ENCODE measurements at regions not wholly inside any gene's neighbourhood (a gene's known extent, or its start where the extent isn't known, plus 50 kb on each side); places are given as distances from the start of the nearest gene placed in this dataset.

GRCh38 chr11:115741376-115742107, 237.3 kb upstream of the CADM1 start:
- TF ChIP-seq ISL1 (CRISPR knock-in tag; IDR thresholded peaks at IDR 0.05), result no peak
- no peak for TF ChIP-seq POU6F1 (CRISPR knock-in tag; IDR thresholded peaks at IDR 0.05; ENCODE audit: borderline replicate concordance, low read depth)
- TF ChIP-seq ZNF8 (CRISPR knock-in tag; IDR thresholded peaks at IDR 0.05), result no peak
- no peak for TF ChIP-seq PPARA (CRISPR knock-in tag; IDR thresholded peaks at IDR 0.05; ENCODE audit: borderline replicate concordance)
- no peak for TF ChIP-seq ESRRG (CRISPR knock-in tag; IDR thresholded peaks at IDR 0.05)
- ATAC-seq, result no peak

- ATAC-seq, result no peak
- TF ChIP-seq CREB5 (CRISPR knock-in tag; IDR thresholded peaks at IDR 0.05; ENCODE audit: low read depth) (no peak), BACH2 (CRISPR knock-in tag; IDR thresholded peaks at IDR 0.05; ENCODE audit: borderline replicate concordance) (no peak), ZC3H10 (CRISPR knock-in tag; IDR thresholded peaks at IDR 0.05) (no peak), ZNF565 (CRISPR knock-in tag; conservative IDR thresholded peaks at IDR 0.05; ENCODE audit: low read depth) (no peak), TOX (CRISPR knock-in tag; IDR thresholded peaks at IDR 0.05; ENCODE audit: borderline replicate concordance) (no peak), ZFP3 (CRISPR knock-in tag; IDR thresholded peaks at IDR 0.05) (no peak), ESRRG (CRISPR knock-in tag; IDR thresholded peaks at IDR 0.05) (no peak), CSRNP3 (CRISPR knock-in tag; IDR thresholded peaks at IDR 0.05) (no peak), TSHZ2 (CRISPR knock-in tag; IDR thresholded peaks at IDR 0.05) (no peak), PATZ1 (CRISPR knock-in tag; IDR thresholded peaks at IDR 0.05; ENCODE audit: borderline replicate concordance) (no peak), ISL1 (CRISPR knock-in tag; IDR thresholded peaks at IDR 0.05) (no peak)
Observed at GRCh38 chr11:115740324-115740723, 236.1 kb upstream of the CADM1 start.

- no peak for ATAC-seq
- TF ChIP-seq CSDC2 (CRISPR knock-in tag; IDR thresholded peaks at IDR 0.05) (no peak), SNAI2 (CRISPR knock-in tag; IDR thresholded peaks at IDR 0.05) (no peak), ZFP3 (CRISPR knock-in tag; IDR thresholded peaks at IDR 0.05) (no peak), GLIS3 (CRISPR knock-in tag; IDR thresholded peaks at IDR 0.05) (no peak), TOX (CRISPR knock-in tag; IDR thresholded peaks at IDR 0.05; ENCODE audit: borderline replicate concordance) (no peak), PATZ1 (CRISPR knock-in tag; IDR thresholded peaks at IDR 0.05; ENCODE audit: borderline replicate concordance) (no peak), POU6F1 (CRISPR knock-in tag; IDR thresholded peaks at IDR 0.05; ENCODE audit: borderline replicate concordance, low read depth) (no peak), RARB (CRISPR knock-in tag; IDR thresholded peaks at IDR 0.05) (no peak), ZNF565 (CRISPR knock-in tag; conservative IDR thresholded peaks at IDR 0.05; ENCODE audit: low read depth) (no peak), CREB5 (CRISPR knock-in tag; IDR thresholded peaks at IDR 0.05; ENCODE audit: low read depth) (no peak)
Observed at GRCh38 chr11:115739878-115740277, 235.7 kb upstream of the CADM1 start.
